GM12864 (cell line): ENCODE measurements at regions not wholly inside any gene's neighbourhood (a gene's known extent, or its start where the extent isn't known, plus 50 kb on each side); places are given as distances from the start of the nearest gene placed in this dataset.
"Not testable (repeated sequence)": the region's sequence is repeated elsewhere in the genome, so short reads cannot be mapped to it uniquely, and the experiment has no call there.

Source experiments
- DNase-seq: peaks from one replicate; pipeline ENCODE4 v3.0.0-alpha.2; 2011; ENCODE audit warnings: low read depth
- H3K4me3 ChIP-seq: 2 replicates; pipeline ENCODE4 v1.5.1; 2011; ENCODE audit warnings: mild to moderate bottlenecking, low read depth, low read length, control low read depth
- TF ChIP-seq, protein P1 (sequence below): IDR thresholded peaks from 2 replicates; pipeline ENCODE4 v1.5.1; 2011; ENCODE audit warnings: low read depth, mild to moderate bottlenecking, moderate library complexity, low read length, control low read depth, inconsistent platforms; ENCODE audit errors: missing control alignments

GRCh38 chr4:3607690-3608552 lies 75.7 kb upstream of the LRPAP1 start:
- DNase-seq, result no peak
- no peak overlapping the region for H3K4me3 ChIP-seq
- TF ChIP-seq, protein P1, sequence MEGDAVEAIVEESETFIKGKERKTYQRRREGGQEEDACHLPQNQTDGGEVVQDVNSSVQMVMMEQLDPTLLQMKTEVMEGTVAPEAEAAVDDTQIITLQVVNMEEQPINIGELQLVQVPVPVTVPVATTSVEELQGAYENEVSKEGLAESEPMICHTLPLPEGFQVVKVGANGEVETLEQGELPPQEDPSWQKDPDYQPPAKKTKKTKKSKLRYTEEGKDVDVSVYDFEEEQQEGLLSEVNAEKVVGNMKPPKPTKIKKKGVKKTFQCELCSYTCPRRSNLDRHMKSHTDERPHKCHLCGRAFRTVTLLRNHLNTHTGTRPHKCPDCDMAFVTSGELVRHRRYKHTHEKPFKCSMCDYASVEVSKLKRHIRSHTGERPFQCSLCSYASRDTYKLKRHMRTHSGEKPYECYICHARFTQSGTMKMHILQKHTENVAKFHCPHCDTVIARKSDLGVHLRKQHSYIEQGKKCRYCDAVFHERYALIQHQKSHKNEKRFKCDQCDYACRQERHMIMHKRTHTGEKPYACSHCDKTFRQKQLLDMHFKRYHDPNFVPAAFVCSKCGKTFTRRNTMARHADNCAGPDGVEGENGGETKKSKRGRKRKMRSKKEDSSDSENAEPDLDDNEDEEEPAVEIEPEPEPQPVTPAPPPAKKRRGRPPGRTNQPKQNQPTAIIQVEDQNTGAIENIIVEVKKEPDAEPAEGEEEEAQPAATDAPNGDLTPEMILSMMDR, result no peak

DNA sequence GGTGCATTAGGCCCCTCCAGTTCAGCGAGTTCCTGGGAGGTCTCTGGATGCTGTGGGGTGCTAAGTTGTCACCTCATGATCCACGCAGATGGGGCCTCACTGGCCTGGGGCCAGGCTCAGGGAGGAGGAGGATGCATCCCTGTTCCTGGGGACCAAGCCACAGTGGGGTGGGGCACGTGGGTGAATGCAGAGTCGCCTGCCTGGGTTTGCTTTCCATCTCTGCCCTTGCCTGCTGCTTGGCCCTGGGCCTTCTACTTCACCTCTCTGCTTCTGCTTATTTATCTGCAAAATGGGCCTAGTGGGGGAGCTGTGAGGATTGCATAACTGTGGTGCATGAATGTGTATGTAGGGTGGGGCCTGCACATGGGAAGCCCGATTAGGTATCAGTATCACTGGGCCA lies 74.6 kb upstream of the LRPAP1 start:
- H3K4me3 ChIP-seq, DNase-seq: not testable (repeated sequence)

DNA sequence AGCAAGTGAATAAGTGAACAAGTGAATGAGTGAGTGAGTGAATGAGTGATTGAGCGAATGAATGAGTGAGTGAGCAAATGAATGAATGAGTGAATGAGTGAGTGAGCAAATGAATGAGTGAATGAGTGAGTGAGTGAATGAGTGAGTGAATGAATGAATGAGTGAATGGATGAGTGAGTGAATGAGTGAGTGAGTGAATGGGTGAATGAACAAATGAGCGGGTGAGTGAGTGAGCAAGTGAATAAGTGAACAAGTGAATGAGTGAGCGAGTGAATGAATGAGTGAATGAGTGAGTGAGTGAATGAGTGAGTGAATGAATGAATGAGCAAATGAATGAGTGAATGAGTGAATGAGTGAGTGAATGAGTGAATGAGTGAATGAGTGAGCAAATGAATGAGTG lies 74.0 kb upstream of the LRPAP1 start:
- DNase-seq, H3K4me3 ChIP-seq: not testable (repeated sequence)

- DNase-seq, result no peak
- no peak overlapping the region for H3K4me3 ChIP-seq
- TF ChIP-seq, protein P1, result no peak
These were observed 73.3 kb upstream of the LRPAP1 start for GRCh38 chr4:3605491-3605890.

DNA sequence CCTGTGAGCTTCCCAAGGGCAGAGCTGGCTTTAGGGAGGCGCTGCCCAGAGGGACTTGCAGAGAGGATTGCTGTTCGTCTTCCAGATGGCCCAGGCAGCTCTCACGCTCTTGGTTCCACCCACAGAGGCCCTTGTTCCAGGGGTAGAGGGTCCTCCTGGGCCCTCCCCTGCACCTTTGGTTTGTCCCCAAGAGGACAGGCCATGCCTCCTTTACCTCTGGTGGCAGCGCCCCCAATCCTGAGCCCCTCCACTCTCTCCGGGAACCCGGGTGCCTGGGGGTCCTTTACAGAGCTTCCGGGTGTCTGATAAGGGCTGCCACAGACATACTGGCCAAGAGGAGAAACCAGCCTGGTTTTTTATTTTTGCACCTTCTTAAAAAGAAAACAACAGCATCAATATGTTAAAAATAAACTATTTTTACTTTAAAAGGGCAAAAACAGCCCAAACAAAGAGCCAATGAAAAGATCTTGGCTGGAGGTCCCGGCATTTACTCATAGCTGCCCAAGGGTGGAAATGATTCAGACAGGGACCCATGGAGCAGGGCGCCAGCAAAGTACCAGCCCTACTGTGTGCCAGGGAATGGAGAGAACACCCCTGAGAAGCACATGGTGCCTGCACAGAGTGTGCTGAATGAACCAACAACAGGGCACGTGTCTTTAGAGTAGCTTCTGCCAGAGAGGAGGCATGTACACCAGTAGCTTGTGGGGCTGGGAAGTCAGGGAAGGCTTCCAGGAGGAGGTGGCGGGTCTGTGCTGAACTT lies 70.8 kb upstream of the LRPAP1 start:
- not testable (repeated sequence) for DNase-seq, H3K4me3 ChIP-seq

- no peak overlapping the region for H3K4me3 ChIP-seq
- TF ChIP-seq, protein P1, result no peak
- DNase-seq, result no peak
These were observed 69.8 kb upstream of the LRPAP1 start for GRCh38 chr4:3601992-3602391.

DNA sequence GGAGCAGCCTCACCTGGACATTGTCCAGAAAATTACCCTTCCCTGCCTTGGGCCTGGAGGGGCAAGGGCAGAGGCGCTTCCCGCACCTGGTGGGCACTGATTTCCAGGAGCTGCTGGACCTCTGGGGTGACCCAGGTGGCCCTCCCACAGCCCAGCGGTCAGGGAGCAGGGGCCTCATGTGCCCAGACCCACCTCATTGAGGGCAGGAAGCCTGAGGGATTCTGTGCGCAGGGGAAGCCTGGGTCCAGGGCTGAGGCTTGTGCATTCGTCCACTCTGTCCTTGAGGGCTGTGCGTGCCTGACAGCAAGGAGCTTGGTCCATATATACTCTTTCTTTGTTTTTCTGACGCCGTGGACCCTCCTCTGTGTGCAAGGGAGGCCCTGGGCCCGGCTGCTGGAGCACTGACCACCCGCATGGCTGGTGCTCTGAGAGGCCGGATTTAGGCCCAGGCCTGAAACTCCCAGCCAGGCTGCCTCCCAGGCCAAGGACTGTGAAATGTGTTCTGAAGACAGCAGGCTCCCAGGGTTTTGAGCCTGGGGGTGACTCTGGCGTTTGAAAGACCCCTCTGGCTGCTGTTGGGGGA lies 69.0 kb upstream of the LRPAP1 start:
- H3K4me3 ChIP-seq, DNase-seq: not testable (repeated sequence)

DNA sequence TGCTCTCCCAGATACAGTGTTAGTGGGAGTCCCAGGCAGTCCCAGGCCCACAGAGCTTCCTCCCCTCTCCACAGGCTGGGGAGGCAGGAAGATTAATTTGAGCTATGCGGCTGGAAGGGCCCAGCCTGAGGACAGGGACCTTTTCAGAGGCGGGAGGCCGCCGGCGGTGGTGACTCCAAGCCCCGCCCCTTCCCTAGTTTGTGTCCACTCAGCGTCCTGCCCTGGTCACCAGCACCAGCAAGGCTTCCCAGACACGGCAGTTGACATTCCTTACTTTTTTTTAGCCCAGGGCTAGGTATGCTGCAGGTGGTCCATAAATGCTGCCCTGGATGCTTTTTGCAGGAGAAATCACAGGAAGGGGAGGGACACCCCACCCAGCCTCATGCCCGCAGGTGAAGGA lies 67.7 kb upstream of the LRPAP1 start:
- TF ChIP-seq, protein P1, result no peak
- H3K4me3 ChIP-seq, result no peak overlapping the region
- DNase-seq, result no peak
